Epithelial cell of proximal tubule (primary cell): ENCODE measurements at regions not wholly inside any gene's neighbourhood (a gene's known extent, or its start where the extent isn't known, plus 50 kb on each side); places are given as distances from the start of the nearest gene placed in this dataset.
"Not testable (repeated sequence)": the region's sequence is repeated elsewhere in the genome, so short reads cannot be mapped to it uniquely, and the experiment has no call there.

Experiments
- DNase-seq: peaks from one replicate; pipeline ENCODE4 v3.0.0-alpha.2; 2011; ENCODE audit warnings: low read depth
- H3K4me3 ChIP-seq: 2 replicates; pipeline ENCODE4 v1.5.1; 2011; ENCODE audit warnings: low read depth, mild to moderate bottlenecking, low read length
- TF ChIP-seq, protein P1 (sequence below): conservative IDR thresholded peaks from 2 replicates; pipeline ENCODE4 v1.5.1; 2012; ENCODE audit warnings: low read depth, mild to moderate bottlenecking, low read length

DNA sequence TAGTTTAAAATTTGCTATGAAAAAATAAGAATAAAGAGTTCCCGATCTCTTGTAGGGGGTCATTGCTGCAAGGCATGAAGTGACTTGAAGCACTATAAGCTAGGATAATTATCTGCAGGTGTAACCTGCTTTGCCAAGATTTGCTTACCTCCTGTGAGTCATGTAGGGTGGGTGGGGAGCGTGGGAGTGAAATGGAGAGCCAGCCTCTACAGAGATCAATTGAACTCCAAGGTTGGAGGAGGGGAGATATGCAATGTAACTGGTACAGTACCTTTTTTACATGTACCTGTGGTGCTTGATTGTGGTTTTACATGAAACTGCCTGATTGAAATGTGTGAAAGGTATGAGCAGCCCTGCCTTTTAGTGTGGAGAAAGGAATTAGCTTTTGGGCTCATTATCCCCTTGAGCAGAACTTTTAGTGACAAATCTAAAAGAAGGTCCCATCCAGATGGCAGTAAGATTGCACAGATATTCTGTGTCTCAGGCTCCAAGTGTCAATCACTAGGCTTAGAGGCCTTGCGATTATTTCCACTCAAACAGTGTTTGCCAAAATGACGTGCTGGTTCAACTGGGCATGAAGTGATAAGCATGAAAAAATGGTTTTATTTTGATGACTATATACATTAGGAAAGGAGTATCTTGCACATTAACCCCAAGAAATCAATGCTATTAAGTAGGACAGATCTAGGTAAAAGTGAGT, 138.6 kb upstream of the GRB10 start:
- no peak overlapping the region for H3K4me3 ChIP-seq
- DNase-seq = no peak
- TF ChIP-seq, protein P1, sequence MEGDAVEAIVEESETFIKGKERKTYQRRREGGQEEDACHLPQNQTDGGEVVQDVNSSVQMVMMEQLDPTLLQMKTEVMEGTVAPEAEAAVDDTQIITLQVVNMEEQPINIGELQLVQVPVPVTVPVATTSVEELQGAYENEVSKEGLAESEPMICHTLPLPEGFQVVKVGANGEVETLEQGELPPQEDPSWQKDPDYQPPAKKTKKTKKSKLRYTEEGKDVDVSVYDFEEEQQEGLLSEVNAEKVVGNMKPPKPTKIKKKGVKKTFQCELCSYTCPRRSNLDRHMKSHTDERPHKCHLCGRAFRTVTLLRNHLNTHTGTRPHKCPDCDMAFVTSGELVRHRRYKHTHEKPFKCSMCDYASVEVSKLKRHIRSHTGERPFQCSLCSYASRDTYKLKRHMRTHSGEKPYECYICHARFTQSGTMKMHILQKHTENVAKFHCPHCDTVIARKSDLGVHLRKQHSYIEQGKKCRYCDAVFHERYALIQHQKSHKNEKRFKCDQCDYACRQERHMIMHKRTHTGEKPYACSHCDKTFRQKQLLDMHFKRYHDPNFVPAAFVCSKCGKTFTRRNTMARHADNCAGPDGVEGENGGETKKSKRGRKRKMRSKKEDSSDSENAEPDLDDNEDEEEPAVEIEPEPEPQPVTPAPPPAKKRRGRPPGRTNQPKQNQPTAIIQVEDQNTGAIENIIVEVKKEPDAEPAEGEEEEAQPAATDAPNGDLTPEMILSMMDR = no peak

DNA sequence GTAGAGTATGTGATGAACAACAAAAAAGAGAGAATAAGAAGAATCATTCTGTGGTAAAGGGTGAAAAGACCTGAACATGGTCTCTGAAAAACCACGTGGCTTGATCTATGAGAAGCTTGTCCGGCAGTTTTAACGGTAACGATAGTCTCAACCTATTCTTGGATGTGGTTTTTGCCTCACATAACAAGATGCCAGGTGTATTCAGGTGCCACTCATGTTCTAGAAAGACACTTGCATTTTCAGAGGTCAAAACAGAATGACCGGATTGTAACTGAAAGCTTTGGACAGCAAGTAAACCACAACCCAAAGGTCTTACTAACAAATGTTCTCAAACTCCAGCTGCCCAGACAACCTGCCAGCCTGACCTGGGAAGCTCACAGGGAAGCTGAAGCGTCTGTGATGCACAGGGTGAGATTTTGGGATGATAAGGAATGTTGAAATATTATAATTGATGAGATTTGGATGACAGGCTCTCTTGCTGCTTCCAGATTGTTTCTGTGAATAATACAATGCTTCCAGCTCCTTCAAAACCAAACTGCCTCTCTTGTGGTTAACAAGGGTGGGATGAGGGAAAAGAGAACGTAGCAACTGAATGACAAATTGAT, 137.4 kb upstream of the GRB10 start:
- H3K4me3 ChIP-seq = no peak overlapping the region
- no peak for DNase-seq
- TF ChIP-seq, protein P1 = no peak

DNA sequence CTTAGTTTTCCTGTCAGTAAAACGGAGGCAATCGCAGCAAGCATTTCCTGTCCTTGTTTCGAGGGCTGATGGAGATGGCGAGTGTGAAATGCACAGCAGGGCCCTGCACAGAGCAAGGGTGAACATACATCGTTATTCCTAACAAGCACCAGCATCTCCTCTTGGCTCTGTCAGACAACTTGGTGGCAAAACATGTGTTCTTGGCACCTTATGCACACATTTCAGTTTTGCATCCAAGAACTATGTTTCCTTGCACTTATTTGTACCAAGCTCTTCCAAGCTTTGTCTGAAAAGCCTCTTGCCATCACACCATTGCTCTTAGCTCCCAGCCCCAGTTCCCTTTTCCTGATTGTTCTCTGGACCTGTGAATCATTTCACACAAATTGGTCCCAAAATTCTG, 132.9 kb upstream of the GRB10 start:
- H3K4me3 ChIP-seq = no peak overlapping the region
- TF ChIP-seq, protein P1 = no peak
- DNase-seq = no peak

DNA sequence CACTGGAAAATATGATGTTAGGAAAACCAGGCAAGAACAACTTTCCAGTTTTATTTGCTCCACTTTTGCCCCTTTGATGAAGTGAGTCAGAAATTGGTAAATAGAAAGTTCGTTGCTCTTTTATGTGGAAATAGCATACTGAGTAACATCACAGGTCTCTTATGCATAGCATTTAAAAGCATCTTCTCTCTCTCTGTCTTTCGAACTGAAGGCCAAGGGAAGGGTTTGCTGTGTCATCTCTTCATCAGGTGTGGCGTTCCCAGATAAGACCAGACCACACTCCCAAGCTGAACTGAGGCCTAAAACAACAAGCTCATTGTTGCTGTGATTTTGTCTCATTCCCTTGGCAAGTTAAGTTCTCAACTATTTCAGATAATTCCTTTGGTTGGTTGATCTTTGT, 131.8 kb upstream of the GRB10 start:
- no peak overlapping the region for H3K4me3 ChIP-seq
- TF ChIP-seq, protein P1 = no peak
- no peak for DNase-seq

DNA sequence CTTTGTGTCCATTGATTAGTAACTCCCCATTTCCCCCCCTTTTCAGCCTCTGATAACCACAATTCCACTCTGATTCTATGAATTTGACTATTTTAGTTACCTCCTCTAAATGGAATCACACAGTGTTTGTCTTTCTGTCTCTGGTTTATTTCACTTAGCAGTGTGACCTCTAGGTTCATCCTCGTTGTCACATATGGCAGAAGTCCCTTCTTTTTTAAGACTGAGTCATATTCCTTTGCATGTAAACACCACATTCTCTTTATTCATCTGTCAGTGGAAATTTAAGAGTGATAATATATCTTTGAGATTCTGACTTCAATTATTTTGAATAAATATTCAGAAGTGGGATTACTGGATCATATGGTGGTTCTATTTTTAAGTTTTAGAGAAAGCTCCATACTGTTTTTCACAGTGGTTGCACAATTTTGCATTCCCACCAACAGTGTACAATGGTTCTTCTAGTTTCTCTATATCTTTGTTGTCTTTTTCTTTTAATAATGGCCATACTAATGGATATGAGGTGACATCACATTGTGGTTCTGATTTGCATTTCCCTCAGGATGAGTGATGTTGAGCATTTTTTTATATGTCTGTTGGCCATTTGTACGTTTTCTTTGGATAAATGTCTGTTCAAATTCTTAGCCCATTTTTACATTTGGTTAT, 126.1 kb upstream of the GRB10 start:
- no peak for DNase-seq
- TF ChIP-seq, protein P1 = no peak
- no peak overlapping the region for H3K4me3 ChIP-seq

DNA sequence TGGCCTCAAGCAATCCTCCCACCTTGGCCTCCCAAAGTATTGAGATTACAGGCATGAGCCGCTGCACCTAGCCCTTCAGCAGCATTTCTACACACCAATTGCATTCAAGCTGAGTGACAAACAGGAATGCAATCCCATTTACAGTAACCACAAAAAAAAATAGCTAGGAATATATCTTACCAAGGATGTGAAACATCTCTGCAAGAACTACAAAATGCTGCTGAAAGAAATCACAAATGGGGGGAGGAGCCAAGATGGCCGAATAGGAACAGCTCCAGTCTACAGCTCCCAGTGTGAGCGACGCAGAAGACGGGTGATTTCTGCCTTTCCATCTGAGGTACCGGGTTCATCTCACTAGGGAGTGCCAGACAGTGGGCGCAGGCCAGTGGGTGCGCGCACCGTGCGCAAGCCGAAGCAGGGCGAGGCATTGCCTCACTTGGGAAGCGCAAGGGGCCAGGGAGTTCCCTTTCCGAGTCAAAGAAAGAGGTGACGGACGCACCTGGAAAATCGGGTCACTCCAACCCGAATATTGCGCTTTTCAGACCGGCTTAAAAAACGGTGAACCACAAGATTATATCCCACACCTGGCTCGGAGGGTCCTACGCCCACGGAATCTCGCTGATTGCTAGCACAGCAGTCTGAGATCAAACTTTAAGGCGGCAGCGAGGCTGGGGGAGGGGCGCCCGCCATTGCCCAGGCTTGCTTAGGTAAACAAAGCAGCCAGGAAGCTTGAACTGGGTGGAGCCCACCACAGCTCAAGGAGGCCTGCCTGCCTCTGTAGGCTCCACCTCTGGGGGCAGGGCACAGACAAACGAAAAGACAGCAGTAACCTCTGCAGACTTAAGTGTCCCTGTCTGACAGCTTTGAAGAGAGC, 116.1 kb upstream of the GRB10 start:
- H3K4me3 ChIP-seq, DNase-seq: not testable (repeated sequence)

DNA sequence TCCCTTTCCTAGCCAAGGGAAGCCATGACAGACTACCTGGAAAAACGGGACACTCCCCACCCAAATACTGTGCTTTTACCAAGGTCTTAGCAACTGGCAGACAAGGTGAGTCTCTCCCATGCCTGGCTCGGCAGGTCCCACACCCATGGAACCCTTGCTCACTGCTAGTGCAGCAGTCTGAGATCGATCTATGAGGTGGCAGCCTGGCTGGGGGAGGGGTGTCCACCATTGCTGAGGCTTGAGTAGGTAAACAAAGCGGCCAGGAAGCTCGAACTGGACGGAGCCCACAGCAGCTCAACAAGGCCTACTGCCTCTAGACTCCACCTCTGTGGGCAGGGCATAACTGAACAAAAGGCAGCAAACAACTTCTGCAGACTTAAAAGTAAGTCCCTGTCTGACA, 104.4 kb upstream of the GRB10 start:
- not testable (repeated sequence) for DNase-seq, H3K4me3 ChIP-seq
